ENCODE measurements at regions not wholly inside any gene's neighbourhood (a gene's known extent, or its start where the extent isn't known, plus 50 kb on each side); places are given as distances from the start of the nearest gene placed in this dataset.

DNA sequence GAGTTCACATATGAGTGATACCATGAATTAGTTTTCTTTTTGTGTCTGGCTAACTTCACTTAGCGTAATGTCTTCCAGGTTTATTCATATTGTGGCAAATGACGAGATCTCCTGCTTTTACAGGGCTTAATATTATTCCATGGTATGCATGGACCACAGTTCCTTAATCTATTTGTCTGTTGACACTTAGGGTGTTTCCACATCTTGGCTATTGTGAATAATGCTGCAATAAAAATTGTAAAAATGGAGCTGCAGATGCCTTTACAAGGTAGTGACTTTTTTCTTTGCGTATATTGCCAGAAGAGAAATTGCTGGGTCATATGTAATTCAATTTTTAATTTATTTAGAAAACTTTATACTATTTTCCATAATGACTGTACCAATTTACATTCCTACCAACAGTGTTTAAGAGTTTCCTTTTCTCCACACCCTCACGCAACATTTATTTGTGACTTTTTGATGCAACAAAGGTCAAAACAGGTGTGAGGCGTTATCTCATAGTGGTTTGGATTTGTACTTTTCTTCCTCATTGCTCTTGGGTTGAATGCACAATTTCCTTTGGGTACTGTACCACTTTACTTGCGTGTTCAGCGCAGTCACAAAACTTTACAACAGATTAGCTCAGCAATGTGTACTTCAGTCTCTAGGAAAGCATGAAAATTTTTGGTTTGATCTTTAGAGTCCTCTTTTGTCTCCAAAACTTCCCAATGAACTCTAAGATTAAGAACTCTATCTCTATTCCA is 240.8 kb downstream of the PPARGC1A start:
- TF ChIP-seq, protein P1, sequence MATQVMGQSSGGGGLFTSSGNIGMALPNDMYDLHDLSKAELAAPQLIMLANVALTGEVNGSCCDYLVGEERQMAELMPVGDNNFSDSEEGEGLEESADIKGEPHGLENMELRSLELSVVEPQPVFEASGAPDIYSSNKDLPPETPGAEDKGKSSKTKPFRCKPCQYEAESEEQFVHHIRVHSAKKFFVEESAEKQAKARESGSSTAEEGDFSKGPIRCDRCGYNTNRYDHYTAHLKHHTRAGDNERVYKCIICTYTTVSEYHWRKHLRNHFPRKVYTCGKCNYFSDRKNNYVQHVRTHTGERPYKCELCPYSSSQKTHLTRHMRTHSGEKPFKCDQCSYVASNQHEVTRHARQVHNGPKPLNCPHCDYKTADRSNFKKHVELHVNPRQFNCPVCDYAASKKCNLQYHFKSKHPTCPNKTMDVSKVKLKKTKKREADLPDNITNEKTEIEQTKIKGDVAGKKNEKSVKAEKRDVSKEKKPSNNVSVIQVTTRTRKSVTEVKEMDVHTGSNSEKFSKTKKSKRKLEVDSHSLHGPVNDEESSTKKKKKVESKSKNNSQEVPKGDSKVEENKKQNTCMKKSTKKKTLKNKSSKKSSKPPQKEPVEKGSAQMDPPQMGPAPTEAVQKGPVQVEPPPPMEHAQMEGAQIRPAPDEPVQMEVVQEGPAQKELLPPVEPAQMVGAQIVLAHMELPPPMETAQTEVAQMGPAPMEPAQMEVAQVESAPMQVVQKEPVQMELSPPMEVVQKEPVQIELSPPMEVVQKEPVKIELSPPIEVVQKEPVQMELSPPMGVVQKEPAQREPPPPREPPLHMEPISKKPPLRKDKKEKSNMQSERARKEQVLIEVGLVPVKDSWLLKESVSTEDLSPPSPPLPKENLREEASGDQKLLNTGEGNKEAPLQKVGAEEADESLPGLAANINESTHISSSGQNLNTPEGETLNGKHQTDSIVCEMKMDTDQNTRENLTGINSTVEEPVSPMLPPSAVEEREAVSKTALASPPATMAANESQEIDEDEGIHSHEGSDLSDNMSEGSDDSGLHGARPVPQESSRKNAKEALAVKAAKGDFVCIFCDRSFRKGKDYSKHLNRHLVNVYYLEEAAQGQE (IDR thresholded peaks at IDR 0.05; ENCODE audit: borderline replicate concordance): no peak
- TF ChIP-seq SMC3 (conservative IDR thresholded peaks at IDR 0.05; ENCODE audit: poor library complexity): no peak
- TF ChIP-seq, protein P2, sequence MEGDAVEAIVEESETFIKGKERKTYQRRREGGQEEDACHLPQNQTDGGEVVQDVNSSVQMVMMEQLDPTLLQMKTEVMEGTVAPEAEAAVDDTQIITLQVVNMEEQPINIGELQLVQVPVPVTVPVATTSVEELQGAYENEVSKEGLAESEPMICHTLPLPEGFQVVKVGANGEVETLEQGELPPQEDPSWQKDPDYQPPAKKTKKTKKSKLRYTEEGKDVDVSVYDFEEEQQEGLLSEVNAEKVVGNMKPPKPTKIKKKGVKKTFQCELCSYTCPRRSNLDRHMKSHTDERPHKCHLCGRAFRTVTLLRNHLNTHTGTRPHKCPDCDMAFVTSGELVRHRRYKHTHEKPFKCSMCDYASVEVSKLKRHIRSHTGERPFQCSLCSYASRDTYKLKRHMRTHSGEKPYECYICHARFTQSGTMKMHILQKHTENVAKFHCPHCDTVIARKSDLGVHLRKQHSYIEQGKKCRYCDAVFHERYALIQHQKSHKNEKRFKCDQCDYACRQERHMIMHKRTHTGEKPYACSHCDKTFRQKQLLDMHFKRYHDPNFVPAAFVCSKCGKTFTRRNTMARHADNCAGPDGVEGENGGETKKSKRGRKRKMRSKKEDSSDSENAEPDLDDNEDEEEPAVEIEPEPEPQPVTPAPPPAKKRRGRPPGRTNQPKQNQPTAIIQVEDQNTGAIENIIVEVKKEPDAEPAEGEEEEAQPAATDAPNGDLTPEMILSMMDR (IDR thresholded peaks at IDR 0.05; ENCODE audit: poor library complexity, severe bottlenecking): no peak
- no peak for TF ChIP-seq TAF1 (IDR thresholded peaks at IDR 0.05; ENCODE audit: low read depth)
- TF ChIP-seq EZH2 (IDR thresholded peaks at IDR 0.05; ENCODE audit: borderline replicate concordance, insufficient read depth, low read length, poor library complexity, severe bottlenecking): no peak

Measured in neural cell (in vitro differentiated cells).